VCaP (cell line): ENCODE measurements at regions not wholly inside any gene's neighbourhood (a gene's known extent, or its start where the extent isn't known, plus 50 kb on each side); places are given as distances from the start of the nearest gene placed in this dataset.

Experiments
- H3K27ac ChIP-seq: fragments of 450-650 bp; 2 replicates; pipeline ENCODE4 v1.5.1; 2017
- TF ChIP-seq, protein P1 (sequence below): fragments of 450-650 bp; conservative IDR thresholded peaks from 2 replicates; pipeline ENCODE4 v1.5.1; 2017; ENCODE audit warnings: mild to moderate bottlenecking, moderate library complexity

DNA sequence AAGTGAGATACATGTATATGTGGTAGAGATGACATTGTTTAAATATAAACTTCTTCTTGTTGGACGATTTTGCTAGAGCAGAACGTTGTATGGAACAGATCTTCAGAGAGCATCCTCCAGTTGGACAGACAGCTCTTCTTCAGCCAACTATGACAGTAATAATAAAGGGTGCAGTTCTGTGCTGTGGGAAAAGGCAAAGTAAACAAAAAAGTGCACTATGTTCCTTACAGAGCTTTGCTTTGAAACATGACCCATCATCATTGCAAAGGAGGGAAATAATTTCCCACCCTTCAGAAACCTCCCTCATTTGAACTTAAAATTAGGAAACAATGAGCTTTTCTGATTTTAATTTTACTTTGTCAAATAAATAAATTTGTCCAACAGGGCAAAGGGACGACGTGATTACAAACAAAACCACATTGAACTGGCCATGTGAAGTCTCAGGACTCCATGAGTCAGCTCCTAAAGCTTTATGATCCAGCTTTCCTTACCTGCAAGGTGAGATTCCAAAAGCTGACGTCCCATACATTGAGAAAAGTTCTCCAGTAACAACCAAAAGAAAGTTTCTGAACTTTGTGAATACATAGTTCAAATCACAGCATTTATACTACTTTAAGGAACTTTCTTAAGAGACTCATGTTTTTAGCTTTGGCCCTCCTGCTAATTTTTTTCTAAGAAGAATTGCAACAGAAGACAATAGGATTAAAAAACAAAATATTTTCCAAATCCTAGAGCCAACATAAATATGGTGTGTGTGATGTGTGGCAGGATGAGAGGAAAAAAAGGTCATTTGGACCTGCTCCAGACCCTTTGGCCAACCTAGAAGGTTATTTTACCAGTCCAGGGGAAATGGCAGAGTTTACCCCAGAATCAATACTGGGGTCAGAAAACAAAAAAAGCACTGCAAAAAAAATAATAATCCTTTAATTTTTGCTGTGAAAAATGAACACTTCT is 565.4 kb upstream of the NRP1 start:
- TF ChIP-seq, protein P1, sequence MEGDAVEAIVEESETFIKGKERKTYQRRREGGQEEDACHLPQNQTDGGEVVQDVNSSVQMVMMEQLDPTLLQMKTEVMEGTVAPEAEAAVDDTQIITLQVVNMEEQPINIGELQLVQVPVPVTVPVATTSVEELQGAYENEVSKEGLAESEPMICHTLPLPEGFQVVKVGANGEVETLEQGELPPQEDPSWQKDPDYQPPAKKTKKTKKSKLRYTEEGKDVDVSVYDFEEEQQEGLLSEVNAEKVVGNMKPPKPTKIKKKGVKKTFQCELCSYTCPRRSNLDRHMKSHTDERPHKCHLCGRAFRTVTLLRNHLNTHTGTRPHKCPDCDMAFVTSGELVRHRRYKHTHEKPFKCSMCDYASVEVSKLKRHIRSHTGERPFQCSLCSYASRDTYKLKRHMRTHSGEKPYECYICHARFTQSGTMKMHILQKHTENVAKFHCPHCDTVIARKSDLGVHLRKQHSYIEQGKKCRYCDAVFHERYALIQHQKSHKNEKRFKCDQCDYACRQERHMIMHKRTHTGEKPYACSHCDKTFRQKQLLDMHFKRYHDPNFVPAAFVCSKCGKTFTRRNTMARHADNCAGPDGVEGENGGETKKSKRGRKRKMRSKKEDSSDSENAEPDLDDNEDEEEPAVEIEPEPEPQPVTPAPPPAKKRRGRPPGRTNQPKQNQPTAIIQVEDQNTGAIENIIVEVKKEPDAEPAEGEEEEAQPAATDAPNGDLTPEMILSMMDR: no peak
- peak overlapping the region; percentile 14 for H3K27ac ChIP-seq

DNA sequence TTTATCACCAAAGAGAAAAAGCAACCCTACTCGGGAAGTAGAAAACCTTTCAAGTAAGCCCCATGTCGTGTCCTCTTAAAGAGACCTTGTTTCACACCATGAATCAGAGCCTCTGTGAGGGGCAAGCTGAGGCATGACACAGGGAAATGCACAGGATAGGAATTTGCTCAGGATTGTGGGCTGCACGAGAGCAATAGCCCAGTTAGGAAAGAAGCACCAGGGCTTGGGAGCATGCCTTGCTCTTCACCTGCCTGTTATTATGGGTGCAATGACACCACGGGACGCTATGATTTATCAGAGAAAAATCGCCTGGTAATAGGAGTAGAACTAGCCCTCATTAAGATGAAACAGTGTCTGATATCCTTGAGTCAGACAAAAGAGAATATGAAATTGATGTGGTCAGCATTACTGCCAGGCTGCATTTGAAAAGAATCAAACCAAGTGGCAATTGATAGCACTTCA is 562.9 kb upstream of the NRP1 start:
- H3K27ac ChIP-seq: no peak overlapping the region
- TF ChIP-seq, protein P1: no peak

DNA sequence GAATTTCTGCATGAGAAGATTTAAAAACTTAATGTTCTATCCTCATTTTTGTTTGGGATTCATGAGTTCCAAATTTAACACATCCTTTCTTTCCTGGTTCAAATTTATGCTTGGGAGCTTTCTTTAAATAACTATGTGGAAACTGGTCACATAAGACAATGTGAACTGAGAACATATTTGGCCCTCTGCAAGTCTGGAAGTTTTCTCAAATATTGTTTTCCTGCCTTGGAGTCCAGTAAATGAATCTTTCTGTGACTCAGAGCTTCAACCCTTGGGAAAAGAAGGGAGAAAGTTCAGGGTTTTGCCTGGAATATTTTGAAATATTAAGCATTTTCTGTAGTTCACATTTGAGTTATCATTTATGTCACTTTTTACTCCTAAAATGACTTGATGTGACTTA is 559.0 kb upstream of the NRP1 start:
- TF ChIP-seq, protein P1: no peak
- no peak overlapping the region for H3K27ac ChIP-seq

DNA sequence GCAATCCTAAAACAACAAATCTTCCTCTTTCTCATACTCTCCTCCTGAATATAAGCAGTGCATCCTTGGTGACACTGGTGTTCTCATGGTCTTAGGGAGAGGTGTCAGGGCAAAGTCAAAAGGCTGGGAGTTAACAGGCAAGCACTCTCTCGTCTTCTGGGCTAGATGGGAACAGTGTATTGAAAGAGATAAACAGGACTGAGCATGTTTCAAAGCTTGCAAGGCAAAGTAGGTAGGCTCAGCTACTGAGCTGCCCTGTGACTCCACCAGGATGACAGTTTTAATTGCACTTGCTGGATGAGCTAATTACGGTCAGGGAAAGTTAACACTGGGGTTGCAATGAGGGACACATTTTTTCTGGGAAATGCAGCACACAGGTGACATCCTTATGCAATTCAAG is 554.9 kb upstream of the NRP1 start:
- H3K27ac ChIP-seq: no peak overlapping the region
- TF ChIP-seq, protein P1: no peak

DNA sequence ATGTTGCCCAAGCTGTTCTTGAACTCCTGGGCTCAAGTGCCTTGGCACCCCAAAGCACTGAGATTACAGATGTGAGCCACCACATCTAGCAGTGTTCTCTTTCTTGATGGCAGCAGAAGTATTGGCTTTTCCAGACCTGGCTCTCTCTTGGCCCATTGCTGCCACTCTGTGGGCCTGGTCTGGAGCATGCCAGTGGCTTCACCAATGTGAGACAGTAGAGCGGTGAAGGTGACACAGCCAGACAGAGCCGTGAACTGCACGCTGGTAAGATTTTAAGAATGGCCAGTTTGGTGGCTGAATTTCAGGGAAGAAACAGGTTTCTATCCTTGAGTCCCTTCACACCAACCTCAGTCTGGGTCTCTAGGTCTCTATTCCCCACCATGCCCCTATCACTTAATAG is 552.7 kb upstream of the NRP1 start:
- no peak overlapping the region for H3K27ac ChIP-seq
- TF ChIP-seq, protein P1: no peak

DNA sequence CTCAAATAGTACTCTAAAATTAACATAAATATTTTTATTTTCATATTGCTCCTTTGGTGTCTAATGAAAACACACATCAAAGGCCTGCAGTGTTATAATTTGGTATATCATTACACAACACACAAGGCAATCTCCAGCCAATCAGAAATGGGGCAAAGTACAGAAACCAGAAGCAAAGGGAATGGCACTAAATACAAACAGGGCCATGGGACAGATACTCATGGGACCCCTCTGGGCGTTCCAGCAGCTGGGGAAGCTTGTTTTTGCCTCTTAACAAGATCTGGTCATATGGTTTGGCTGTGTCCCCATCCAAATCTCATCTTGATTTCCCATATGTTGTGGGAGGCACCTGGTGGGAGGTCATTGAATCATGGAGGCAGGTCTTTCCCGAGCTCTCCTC is 551.8 kb upstream of the NRP1 start:
- TF ChIP-seq, protein P1: no peak
- H3K27ac ChIP-seq: no peak overlapping the region

DNA sequence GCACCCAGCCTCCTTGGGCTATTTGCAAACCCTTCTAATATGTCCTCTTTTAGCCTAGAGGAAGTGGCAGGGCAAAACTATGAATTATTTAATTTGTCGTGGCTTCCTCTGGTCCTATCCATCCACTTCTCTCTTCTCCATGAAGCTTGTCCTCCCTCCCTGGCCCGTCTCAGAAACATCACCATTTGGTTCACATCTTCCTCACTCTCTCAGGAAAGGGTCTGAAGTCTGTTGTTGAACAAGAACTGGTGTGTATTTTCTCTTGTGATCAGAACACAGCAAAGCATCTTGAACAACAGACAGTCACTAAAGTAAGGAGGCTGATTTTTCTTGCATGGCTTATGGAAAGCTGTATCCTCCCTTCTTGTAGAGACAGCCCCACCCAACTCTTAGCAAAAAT is 550.1 kb upstream of the NRP1 start:
- H3K27ac ChIP-seq: no peak overlapping the region
- TF ChIP-seq, protein P1: no peak
